Colonic mucosa (tissue), 4 donors: ENCODE measurements at regions not wholly inside any gene's neighbourhood (a gene's known extent, or its start where the extent isn't known, plus 50 kb on each side); places are given as distances from the start of the nearest gene placed in this dataset.

Source experiments
- DNase-seq: peaks from one replicate; pipeline ENCODE4 v3.0.0-alpha.2; 2020
- H3K27ac ChIP-seq: fragments of 200-600 bp; one replicate; pipeline ENCODE4 v1.8.0; 2021
- H3K27me3 ChIP-seq: fragments of 200-600 bp; one replicate; pipeline ENCODE4 v1.8.0; 2021
- H3K36me3 ChIP-seq: fragments of 200-600 bp; one replicate; pipeline ENCODE4 v1.8.0; 2021
- H3K4me1 ChIP-seq: fragments of 200-600 bp; one replicate; pipeline ENCODE4 v1.8.0; 2021; ENCODE audit warnings: mild to moderate bottlenecking
- H3K4me3 ChIP-seq: fragments of 200-600 bp; one replicate; pipeline ENCODE4 v1.8.0; 2021
- H3K9ac ChIP-seq, 2 donors: one replicate each; pipeline ENCODE4 v1.7.0; 2013; ENCODE audit warnings: control low read depth in 2 of 2, low read depth in 2 of 2, low read length in 2 of 2
- H3K9me3 ChIP-seq: fragments of 200-600 bp; one replicate; pipeline ENCODE4 v1.8.0; 2021
- intact Hi-C: fragments of 100-400 bp; cut with DNase I; formaldehyde crosslinking; loops from one replicate; pipeline ENCODE4 v1.14.1; 2022
- TF ChIP-seq, protein P1 (sequence below): fragments of 200-600 bp; IDR thresholded peaks from one replicate; pipeline ENCODE4 v1.8.0; 2022; ENCODE audit warnings: antibody characterized with exemption, mild to moderate bottlenecking
- donor health status: healthy.
- donor health status: DM: no; HTN: no; CAD: no.
- donor health status: DM: no; HTN: no; CAD: no.

GRCh38 chr10:111370101-111370500, 293.3 kb downstream of the ADRA2A start:
- no peaks in the 10 kb centered on the region for H3K27me3 ChIP-seq
- no peak overlapping the region for H3K4me3 ChIP-seq
- TF ChIP-seq, protein P1, sequence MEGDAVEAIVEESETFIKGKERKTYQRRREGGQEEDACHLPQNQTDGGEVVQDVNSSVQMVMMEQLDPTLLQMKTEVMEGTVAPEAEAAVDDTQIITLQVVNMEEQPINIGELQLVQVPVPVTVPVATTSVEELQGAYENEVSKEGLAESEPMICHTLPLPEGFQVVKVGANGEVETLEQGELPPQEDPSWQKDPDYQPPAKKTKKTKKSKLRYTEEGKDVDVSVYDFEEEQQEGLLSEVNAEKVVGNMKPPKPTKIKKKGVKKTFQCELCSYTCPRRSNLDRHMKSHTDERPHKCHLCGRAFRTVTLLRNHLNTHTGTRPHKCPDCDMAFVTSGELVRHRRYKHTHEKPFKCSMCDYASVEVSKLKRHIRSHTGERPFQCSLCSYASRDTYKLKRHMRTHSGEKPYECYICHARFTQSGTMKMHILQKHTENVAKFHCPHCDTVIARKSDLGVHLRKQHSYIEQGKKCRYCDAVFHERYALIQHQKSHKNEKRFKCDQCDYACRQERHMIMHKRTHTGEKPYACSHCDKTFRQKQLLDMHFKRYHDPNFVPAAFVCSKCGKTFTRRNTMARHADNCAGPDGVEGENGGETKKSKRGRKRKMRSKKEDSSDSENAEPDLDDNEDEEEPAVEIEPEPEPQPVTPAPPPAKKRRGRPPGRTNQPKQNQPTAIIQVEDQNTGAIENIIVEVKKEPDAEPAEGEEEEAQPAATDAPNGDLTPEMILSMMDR = no peak
- intact Hi-C loops = no loop called here
- H3K9ac ChIP-seq = no peak overlapping the region
- H3K4me1 ChIP-seq = no peaks in the 10 kb centered on the region
- H3K36me3 ChIP-seq = no peaks in the 10 kb centered on the region
- DNase-seq = no peak
- H3K9me3 ChIP-seq = no peaks in the 10 kb centered on the region
- H3K27ac ChIP-seq = no peak overlapping the region

DNA sequence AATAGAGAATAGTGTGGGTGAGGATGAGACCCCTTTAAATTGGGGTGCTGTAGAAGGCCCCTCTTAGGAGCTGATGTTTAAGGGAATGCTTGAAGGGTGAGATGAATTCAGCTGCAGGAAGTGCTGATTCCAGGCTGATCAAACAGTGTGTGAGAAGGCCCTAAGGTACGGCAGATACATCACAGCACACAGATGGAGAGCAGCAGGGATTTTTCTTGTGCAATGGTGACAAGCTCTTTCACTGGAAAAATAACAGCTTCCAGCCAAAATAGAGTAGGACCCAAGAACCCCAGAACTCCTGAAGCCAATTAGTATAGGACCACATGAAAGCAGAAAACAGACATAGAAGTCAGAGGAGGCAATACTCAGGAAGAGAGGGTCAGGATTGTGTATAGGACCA, 296.9 kb downstream of the ADRA2A start:
- H3K4me1 ChIP-seq = no peaks in the 10 kb centered on the region
- peaks cover 4% of the 10 kb centered on the region for H3K27me3 ChIP-seq
- no peak for DNase-seq
- H3K9ac ChIP-seq = no peak overlapping the region
- H3K4me3 ChIP-seq = no peak overlapping the region
- H3K36me3 ChIP-seq = no peaks in the 10 kb centered on the region
- intact Hi-C loops = no loop called here
- TF ChIP-seq, protein P1 = no peak
- no peaks in the 10 kb centered on the region for H3K9me3 ChIP-seq
- H3K27ac ChIP-seq = no peak overlapping the region

GRCh38 chr10:111379534-111380187, 302.8 kb downstream of the ADRA2A start:
- no peak for DNase-seq
- intact Hi-C loops = no loop called here
- Histone ChIP-seq H3K9ac (no peak overlapping the region), H3K27me3 (peaks cover 4% of the 10 kb centered on the region), H3K27ac (no peak overlapping the region), H3K4me3 (no peak overlapping the region), H3K4me1 (no peaks in the 10 kb centered on the region), H3K9me3 (no peaks in the 10 kb centered on the region), H3K36me3 (no peaks in the 10 kb centered on the region)
- TF ChIP-seq, protein P1 = no peak

DNA sequence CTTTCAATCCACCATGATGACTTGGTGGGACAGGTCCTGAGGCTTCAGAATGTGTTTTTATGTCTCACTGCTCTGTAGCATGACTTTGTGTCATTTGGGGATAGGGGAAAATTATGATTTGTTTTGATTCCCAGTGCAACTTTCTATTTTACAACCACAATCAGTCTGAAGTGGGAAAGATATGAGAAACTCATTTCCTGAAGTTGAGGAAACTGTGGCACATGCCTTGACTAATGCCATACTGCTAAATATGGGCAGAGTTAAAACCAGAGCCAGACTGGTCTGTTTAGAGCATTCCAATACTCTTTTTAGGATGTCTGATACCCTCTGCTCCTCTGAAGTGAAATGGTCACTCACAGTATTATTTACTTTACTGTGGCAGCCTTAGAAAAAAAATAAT, 307.7 kb downstream of the ADRA2A start:
- intact Hi-C loops = no loop called here
- Histone ChIP-seq H3K9me3 (no peaks in the 10 kb centered on the region), H3K27ac (no peak overlapping the region), H3K4me1 (no peaks in the 10 kb centered on the region), H3K9ac (no peak overlapping the region), H3K27me3 (no peaks in the 10 kb centered on the region), H3K4me3 (no peak overlapping the region), H3K36me3 (no peaks in the 10 kb centered on the region)
- no peak for DNase-seq
- TF ChIP-seq, protein P1 = no peak

DNA sequence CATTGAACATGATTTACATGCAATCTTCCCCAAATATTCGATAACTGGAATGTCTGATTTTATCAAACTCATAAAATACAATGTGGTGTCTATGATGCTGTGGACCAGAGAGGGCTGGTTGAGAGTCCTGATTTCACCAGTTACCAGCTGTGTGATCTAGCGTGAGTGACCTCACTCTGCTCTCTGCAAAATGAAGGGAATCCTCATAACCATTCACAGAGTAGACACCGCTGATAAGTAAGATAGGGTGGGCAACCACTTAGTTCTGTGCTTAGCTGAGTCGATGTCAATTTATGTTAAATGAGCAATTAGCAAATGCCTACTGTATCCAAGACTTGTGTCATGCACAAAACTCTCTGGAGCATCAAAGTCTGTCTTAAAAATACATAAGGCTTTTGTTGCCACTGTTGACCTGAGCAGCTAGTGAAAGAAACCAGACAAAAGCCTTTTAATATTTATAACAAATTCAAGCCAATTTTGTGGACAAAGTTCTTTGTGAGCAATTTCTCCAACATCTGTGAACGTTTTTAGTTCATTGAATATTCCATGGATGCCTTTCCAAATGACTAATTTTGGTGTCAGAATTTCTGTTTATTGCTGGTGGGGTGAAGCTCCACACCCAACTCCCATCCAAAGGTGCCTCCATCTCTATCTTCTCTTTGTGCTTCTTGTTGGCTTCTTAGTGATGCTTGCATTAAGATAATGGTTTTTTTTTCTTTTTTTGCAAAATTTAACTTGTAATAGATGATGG, 314.2 kb downstream of the ADRA2A start:
- H3K27ac ChIP-seq = no peak overlapping the region
- H3K4me3 ChIP-seq = no peak overlapping the region
- DNase-seq = no peak
- no peaks in the 10 kb centered on the region for H3K9me3 ChIP-seq
- H3K36me3 ChIP-seq = no peaks in the 10 kb centered on the region
- H3K9ac ChIP-seq = no peak overlapping the region
- TF ChIP-seq, protein P1 = no peak
- no peaks in the 10 kb centered on the region for H3K27me3 ChIP-seq
- no peaks in the 10 kb centered on the region for H3K4me1 ChIP-seq
- intact Hi-C loops = no loop called here
